HG02973 (cell line): ENCODE measurements at regions not wholly inside any gene's neighbourhood (a gene's known extent, or its start where the extent isn't known, plus 50 kb on each side); places are given as distances from the start of the nearest gene placed in this dataset.

ENCODE experiments used
- ATAC-seq: cut with Tn5 transposase; IDR thresholded peaks from one replicate; pipeline ENCODE4 v1.9.1; 2021; ENCODE audit warnings: moderate library complexity; ENCODE audit not compliant: unreplicated experiment

DNA sequence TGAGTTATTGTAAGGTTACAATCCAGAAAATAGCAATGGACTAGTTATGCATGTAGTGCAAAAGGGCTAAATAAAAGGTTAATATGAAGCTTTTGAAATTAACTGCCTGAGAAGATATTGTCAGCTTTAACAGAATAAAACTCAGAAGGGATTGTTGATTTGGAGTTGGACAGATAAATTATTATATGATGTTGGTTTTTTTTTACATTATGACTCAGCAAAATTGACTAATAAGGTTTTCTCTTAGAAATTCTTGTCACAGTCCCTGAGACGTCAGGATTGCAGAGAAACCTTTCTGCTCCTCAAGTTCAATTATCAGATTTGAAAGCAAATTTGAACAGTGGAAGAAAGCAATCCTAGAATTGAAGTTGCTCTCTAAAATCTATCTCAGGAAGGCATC lies 946.9 kb downstream of the CBLN2 start:
- ATAC-seq, result no peak

DNA sequence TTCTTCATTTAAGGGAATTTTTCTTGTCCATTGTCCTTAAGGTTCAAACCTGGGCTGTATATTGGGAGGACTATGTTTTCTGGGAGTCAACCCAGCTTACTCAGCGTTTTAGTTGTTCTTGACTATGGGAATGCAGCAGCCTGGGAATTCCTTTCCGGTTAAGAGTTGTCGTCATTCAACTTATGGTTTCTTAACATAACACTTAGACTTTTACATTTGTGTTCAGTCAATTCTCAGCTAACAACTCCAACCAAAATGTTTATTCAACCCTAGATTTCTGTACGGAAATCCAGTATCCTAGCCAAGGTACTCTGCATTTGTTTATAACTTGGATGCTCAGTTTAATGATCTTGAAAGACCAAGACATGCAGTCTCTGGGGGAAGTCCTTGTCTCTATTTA lies 960.9 kb downstream of the CBLN2 start:
- ATAC-seq, result no peak

DNA sequence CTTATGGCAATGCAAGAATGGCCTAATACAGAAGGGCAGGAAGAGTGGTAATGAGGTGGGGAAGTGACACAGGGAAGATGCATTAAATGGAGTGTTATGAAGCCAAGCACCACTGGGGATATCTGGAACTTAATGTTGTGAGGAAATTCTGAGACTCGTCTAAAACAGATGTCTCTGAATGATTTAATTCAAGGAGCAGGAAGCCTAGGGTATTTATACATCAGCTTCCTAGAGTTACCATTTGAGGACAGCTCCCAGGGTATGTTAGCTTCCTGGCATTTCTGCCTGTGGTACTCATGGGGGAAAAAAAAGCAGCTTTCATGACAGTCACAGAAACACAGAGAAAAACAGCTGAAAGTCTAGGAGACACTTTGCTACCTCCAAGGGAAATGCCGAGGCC lies 989.5 kb downstream of the CBLN2 start:
- no peak for ATAC-seq

DNA sequence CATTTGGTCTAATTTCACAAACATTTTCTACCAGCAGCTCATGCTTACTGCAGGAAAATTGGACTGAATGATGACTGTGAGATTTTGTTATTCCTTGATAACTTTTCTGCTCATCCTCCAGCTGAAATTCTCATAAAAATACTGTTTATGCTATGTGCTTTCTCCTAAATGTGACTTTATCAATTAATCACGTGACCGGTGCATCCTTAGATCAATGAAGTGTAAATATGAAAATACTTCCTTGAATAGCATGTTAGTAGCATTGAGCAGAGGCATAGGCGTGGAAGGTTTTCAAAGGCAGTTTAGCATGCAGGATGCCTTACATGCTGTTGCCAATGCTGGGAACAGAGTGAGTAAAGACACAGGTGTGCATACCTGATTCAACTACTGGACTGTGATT lies 1002.5 kb downstream of the CBLN2 start:
- no peak for ATAC-seq

DNA sequence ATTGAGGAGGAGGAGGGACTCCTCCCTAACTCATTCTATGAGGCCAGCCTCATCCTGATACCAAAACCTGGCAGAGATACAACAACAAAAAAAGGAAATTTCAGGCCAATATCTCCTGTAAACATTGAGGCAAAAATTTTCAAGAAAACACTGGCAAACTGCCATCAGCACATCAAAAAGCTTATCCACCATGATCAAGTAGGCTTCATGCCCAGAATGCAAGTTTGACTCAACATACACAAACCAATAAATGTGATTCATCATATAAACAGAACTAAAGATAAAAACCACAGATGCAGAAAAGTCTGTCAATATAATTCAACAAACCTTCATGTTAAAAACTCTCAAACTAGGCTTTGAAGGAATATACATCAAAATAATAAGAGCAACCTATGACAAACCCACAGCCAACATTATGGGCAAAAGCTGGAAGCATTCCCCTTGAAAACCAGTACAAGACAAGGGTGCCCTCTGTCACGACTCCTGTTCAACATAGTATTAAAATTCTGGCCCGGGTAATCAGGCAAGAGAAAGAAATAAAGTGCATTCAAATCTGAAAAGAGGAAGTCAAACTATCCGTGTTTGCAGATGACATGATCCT lies 1014.3 kb downstream of the CBLN2 start:
- ATAC-seq, result no peak

DNA sequence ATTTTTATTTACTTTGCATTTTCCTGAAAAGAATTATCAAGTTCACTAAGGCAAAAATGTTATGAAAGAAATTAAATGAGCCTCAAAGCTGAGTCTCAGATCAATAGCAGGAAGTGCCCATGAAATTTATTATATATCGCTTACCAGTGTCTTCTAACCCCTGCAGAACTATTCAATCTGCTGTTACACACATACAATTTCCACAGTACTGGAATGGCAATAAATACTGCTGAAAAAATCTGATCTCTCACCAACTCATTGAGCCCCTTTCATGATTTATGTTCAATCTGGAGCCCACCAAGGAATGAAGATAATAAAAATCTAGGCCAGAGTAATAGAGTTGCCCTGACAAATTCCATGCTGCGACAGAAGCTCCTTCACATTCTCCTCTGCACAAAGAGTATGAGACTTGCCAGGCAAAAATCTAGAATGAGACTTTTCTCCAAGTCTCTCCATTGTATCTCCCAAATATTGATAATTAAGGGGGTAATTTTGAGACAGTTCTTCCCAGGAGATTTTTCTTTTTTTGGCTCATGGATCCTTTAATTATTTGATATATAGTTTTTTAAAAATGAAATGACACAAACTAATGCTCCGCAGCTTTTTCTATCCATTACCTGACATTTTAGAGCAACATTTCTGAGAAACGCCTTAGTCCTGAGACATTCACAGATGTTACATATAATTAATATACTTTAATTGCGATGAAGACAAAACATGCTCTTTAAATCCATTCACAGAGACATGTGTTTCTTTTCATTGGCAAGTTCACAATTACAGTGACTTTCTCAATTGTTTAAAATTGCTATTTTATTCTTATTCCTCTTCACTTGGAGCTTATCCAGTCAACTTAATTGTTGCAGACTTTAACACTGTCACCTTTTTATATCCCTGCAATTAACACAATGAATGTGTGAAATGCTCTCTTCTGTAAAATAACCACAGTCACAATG lies 1020.4 kb downstream of the CBLN2 start:
- ATAC-seq, result no peak

DNA sequence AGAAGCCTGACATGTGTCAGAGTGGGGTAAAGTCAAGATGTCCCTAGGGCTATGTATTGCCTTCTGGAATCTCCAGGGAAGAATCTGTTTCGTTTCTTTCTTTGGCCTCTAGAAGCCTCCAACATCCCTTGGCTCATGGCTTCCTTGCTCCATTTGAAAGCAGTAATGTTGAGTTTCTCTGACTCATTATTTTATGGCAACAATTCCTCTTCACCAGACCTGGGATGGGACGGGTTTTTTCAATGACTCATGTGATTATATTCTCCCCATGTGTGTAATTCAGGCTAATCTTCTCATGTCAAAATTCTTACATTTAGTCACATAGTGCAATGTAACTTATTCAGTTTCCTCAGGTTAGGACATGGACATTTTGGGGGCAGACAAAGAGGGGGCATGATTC lies 1038.6 kb downstream of the CBLN2 start:
- ATAC-seq, result no peak

DNA sequence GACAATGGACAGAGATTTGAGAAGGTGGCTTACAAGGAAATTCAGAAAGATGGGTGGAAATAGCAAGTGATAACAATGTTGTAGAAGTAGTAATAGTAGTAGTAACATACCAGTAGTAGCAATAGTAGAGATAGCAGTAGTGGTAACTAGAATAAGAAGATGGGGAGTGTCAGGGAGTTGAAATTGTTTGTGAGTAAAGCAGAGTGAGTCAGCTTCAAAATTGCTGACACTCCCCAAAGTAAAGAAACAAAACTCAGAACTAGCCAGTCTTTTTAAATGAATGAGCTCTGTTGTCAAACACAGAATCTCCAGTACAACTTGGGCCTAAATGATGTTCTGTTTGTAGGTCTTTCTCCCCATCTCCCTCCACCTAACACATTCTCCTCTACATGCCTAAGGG lies 1040.9 kb downstream of the CBLN2 start:
- no peak for ATAC-seq

DNA sequence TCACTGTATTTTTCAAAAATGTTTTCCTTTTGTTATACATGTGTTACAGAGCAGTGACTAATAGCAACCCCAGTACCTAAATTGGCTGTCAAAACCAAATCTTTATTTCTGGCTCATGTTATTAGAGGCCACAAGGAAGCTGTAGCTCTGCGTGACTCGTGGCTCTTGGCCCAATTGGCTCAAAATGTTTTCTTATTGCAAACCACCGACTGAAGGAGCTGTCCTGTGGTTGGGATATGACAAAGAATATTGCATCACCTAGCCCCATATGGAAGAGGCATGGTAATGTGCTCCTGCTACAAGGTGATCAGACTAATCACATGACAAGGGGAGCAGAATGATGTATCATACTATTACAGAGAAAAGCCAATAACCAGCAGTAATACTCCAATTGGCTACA lies 1058.5 kb downstream of the CBLN2 start:
- ATAC-seq, result no peak

DNA sequence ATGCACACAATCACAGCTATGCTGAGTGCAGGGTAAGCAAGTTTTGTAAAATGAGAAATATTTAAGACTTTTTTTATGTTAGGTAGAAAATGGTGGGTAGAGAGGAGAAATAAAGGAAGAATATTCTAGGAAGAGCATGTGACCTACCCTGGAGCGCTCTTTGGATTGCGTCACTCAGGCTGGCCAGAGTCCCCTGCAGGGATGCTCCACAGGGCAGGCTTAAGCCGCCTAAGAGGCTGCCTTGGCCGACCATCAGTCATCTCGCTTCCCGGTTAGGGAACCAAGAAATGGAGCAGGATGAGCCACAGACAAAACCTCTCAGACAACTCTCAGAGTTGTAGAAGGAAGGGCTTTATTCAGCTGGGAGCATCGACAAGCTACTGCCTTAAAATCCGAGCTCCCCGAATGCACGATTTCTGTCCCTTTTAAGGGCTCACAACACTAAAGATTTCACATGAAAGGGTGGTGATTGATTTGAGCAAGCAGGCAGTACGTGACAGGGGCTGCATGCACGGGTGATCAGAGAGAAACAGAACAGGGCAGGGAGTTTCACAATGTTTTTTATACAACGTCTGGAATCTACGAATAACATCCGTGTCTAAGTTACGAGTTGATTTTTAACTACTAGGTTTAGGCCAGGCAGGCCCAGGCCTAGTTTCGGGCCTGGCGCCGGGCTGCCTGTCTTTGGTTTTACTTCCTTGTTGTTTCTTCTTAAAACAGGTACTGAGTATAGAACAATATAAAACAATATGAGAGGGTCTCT lies 1072.0 kb downstream of the CBLN2 start:
- ATAC-seq, result no peak

DNA sequence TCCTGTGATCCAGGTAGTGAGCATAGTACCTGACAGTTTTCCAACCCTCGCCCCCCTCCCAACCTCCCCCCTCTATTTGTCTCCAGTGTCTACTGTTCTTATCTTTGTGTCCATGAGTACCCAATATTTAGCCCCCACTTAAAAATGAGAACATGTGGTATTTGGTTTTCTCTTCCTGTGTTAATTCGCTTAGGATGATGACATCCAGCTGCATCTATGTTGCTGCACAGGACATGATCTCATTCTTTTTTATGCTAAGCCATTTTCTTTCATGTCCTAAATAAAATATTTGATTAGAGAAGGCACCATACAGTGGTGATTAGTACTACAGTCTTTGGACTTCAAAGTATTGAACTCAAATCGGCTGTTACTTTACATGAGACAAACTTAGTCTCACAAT lies 1087.9 kb downstream of the CBLN2 start:
- ATAC-seq, result no peak

DNA sequence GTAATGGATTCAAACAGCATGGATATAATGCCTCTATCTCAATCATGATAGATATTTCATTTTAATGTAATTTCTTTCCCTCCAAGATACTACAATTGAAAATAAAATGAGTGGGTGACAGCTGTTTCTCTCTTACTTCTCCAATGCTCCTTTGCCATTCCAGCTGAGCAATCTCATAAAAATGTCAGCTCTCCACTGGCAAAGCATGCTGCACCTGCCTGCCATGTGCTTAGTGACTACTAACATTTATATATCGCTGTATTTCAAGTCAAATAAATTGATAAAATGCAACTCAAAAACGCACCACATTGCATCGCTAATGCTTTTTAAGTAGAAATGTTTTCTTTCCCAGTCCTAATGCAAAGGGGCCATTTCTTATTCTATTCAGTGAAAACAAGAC lies 1093.9 kb downstream of the CBLN2 start:
- no peak for ATAC-seq

DNA sequence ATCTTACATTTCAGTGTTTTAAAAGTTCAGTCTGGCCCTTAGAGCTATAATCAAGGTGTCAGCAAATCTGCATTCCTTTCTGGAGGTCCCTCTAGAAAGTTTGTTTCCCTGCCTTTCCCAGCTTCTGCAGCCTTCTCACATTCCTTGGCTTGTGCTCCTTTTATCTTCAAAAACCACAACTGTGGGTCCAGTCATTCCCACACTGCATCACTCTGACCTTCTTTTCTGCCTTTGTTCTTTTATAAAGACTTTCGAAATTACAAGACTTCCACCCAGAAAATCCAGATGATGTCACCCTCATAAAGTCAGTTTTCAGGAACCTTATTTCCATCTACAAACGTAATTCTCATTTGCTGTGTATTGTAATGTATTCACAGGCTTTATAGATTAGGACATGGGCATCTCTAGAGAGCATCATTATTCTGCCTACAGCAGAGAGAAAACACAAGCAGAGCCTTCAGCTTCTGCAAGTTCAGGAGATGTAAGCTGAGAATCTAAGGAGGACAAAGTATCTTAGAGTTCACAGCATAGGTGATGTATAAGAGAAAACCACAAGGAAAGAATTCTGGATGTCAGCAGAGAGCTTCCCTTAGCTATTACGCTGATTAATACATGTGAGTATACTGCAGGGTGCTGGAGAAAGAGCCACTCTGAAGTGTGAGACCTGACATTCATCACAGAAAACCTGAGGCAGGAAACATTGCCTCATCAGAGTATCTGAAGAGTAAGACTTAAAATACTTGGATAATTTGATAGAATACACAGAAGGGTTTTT lies 1100.2 kb downstream of the CBLN2 start:
- ATAC-seq, result no peak

DNA sequence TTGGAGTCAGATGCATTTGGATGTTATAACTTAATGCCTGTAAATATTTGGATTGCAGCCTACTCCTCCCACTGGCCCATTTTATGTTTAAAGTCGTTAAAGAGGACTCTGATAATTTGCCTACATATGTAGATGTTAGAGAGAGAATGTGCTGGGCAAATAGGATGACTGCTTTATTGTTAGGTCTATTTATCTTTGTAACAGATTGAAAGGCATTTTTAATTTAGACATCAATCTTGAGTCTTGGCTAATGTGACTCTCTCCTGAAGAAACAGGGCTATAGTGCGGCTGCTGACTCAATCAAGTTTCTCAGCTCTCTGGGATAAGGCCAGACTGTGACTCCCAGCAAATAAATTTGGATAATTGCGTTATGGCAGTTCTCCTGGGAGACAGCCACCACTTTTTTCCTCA lies 1101.4 kb downstream of the CBLN2 start:
- ATAC-seq, result no peak

DNA sequence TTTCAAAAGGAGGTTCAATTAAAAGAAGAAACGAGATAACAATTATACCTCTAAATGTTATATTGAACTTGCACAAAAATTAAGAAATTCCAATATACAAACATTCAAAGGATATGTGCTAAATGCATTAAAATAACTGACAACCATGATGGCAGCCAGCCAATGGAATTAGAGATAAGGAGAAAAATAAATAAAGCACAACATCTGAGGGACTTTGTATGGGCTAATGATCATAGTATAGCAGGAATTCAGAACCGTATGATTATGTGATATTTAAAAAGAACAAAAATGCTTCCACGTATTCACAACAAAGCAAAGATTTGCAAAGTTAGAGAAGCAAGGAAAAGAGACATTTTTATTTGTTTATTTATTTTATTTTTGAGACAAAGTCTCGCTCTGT lies 1103.0 kb downstream of the CBLN2 start:
- ATAC-seq, result no peak

DNA sequence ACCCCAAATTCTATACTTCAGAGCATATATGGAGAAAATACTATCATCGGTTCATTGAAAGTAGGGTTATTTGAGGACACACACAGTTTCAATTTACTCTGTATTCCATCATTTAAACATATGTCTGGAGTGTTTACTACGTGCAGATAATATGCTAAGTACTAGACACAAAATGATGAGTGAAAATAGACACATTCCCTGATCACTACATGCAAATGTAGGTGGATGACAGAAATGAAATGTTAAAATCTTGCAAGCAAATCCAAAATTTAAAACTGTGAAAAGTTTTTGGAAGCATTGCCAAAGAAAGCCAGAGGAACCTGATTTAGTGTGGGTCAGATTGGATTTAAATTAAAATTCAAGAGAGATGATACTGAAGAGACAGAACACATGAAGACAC lies 1106.6 kb downstream of the CBLN2 start:
- no peak for ATAC-seq

DNA sequence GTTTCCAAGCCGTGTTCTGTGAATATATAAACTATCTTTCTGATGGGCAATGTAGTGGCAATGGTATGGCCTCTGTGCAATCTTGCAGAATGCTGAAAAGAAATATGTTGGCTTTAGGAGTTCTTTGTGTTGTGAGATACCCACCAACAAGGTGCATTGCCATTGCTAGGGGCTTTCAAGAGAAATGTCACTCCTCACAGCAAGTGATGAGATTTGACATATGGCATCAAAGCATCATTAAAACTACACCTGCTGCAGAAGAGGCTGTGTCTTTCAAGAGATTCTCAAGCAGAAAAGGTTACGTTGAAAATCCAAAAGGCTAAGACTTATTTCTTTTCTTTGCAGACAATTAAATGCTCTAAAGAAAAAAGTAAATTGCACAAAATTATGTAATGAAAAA lies 1110.8 kb downstream of the CBLN2 start:
- ATAC-seq, result no peak

DNA sequence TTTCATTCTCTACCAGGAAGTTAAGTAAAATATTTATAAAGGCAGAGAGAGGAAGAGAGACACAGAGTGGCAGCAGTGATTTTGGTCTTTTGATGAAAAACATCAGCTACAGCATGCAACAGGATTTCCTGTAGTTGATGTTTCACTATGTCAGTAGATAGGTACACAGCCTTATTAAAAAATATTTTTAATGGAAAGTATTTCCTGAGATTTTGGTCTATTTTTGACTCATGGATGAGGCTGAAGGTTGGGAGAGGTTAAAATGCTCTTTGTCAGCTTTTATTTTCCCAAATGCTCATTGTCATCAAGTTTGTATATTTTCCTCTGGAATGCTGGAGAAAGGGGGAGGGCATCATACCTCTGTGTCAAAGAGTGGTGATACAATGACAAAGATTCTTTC lies 1112.5 kb downstream of the CBLN2 start:
- ATAC-seq, result no peak

DNA sequence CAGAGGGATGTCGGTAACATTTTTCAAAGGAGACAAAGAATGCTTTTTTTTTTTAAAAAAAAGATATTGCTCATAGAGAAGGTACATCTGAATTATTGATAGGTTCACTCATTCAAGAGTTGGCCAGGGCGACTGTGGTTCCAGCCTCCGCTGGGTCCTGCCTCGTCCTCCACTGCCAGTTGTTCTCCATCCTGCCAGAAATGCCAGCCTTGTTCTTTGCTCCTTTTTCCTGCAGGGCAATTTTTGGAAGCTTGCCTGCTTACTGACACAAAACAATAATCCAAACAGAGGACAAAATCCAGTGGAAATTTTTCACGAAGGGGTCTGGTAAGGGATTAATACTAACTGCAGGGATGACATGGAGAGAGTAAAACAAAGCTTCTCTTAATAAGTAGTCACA lies 1113.0 kb downstream of the CBLN2 start:
- ATAC-seq, result no peak

DNA sequence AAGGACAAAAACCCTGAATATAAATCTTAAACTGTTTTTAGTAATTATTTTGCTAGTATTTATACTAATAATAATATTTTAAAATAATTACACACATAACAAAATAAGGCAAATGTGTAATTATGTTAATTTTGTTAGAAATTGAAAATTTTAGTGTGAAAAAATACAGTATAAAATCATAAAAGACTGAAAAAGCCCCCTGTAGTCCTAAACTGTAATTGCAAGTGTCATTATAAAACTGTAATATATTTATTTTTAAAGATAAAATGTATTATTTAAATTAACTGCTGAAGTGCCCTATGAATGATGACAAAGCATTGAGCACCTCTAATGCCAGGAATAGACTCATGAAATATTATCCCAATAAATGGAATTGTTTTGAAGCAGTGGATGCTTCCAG lies 1117.7 kb downstream of the CBLN2 start:
- no peak for ATAC-seq

DNA sequence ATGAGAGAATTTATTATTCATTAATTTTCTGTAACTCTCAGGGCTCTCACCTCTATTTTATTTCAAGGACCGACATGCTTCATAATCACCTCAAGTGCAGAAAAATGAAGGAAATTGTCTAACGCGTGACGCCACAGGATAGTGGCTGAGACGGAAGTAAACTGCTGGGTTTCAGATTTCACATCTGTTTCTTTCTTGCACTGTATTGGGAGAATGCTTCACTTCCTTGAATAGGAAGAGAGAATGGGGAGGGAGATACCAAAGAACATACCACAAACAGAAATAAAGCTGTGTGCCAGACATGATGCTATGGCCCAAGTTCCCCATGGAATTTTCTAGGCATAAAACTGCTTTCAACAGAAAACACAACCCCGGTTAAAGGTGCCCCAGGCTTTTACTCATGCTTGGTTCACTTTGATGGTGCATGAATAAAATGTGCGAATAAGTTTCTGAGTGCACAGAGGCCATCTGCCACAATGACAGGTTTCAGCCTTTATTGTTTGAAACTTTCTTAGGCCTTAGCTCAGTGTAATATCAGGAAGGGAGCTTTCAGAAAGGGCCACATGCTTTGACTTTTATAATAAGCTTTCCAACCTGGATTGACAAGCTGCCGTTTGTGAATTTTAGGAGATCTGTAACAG lies 1116.4 kb downstream of the SOCS6 start:
- no peak for ATAC-seq
